GDM1 (cell line): ENCODE measurements at regions not wholly inside any gene's neighbourhood (a gene's known extent, or its start where the extent isn't known, plus 50 kb on each side); places are given as distances from the start of the nearest gene placed in this dataset.
"Not testable (repeated sequence)": the region's sequence is repeated elsewhere in the genome, so short reads cannot be mapped to it uniquely, and the experiment has no call there.

Experiments
- DNase-seq: peaks from one replicate; lab custom pipeline; 2025; lab: John Stamatoyannopoulos, UW

- no peak for DNase-seq
Observed at GRCh38 chr18:71105078-71105819, 816.4 kb downstream of the SOCS6 start.

GRCh38 chr18:71079606-71080005 is 790.8 kb downstream of the SOCS6 start:
- no peak for DNase-seq

- DNase-seq, result no peak
Observed at GRCh38 chr18:71077451-71077850, 788.6 kb downstream of the SOCS6 start.

GRCh38 chr18:71075147-71075546 is 786.3 kb downstream of the SOCS6 start:
- no peak for DNase-seq

GRCh38 chr18:71068338-71068737 is 779.5 kb downstream of the SOCS6 start:
- no peak for DNase-seq

GRCh38 chr18:71049893-71050292 is 761.0 kb downstream of the SOCS6 start:
- DNase-seq, result no peak

GRCh38 chr18:71047882-71048281 is 759.0 kb downstream of the SOCS6 start:
- DNase-seq, result no peak

GRCh38 chr18:71045331-71046065 is 756.7 kb downstream of the SOCS6 start:
- no peak for DNase-seq

- DNase-seq, result no peak
Observed at GRCh38 chr18:71040161-71040560, 751.3 kb downstream of the SOCS6 start.

- no peak for DNase-seq
Observed at GRCh38 chr18:71038196-71038595, 749.4 kb downstream of the SOCS6 start.

GRCh38 chr18:71036783-71037182 is 747.9 kb downstream of the SOCS6 start:
- DNase-seq, result no peak

GRCh38 chr18:71031296-71032191 is 742.7 kb downstream of the SOCS6 start:
- DNase-seq, result not testable (repeated sequence)

- not testable (repeated sequence) for DNase-seq
Observed at GRCh38 chr18:71030085-71030484, 741.2 kb downstream of the SOCS6 start.

GRCh38 chr18:71028285-71028762 is 739.5 kb downstream of the SOCS6 start:
- no peak for DNase-seq

GRCh38 chr18:71027531-71027930 is 738.7 kb downstream of the SOCS6 start:
- DNase-seq, result no peak

- no peak for DNase-seq
Observed at GRCh38 chr18:71025505-71026225, 736.8 kb downstream of the SOCS6 start.

GRCh38 chr18:71022389-71022788 is 733.5 kb downstream of the SOCS6 start:
- no peak for DNase-seq

GRCh38 chr18:71021030-71021362 is 732.2 kb downstream of the SOCS6 start:
- DNase-seq, result no peak

- DNase-seq, result no peak
Observed at GRCh38 chr18:71020342-71021029, 731.6 kb downstream of the SOCS6 start.

- DNase-seq, result no peak
Observed at GRCh38 chr18:71018816-71019215, 730.0 kb downstream of the SOCS6 start.

- no peak for DNase-seq
Observed at GRCh38 chr18:71012789-71013188, 723.9 kb downstream of the SOCS6 start.
